ENCODE measurements at regions not wholly inside any gene's neighbourhood (a gene's known extent, or its start where the extent isn't known, plus 50 kb on each side); places are given as distances from the start of the nearest gene placed in this dataset.
"Not testable (repeated sequence)": the region's sequence is repeated elsewhere in the genome, so short reads cannot be mapped to it uniquely, and the experiment has no call there.

- peak; percentile 76 for DNase-seq
Measured at GRCh38 chr6:156687789-156688619, 89.2 kb upstream of the ARID1B start.

GRCh38 chr6:156686995-156687788 lies 90.0 kb upstream of the ARID1B start:
- peak; percentile 89 for DNase-seq

- peak; percentile 93 for DNase-seq
Measured at GRCh38 chr6:156686301-156686994, 90.7 kb upstream of the ARID1B start.

- DNase-seq: peak; percentile 29
Measured at GRCh38 chr6:156685823-156686222, 91.4 kb upstream of the ARID1B start.

GRCh38 chr6:156683821-156684220 lies 93.4 kb upstream of the ARID1B start:
- DNase-seq: no peak

- no peak for DNase-seq
Measured at GRCh38 chr6:156676721-156677120, 100.5 kb upstream of the ARID1B start.

GRCh38 chr6:156674197-156674596 lies 103.0 kb upstream of the ARID1B start:
- no peak for DNase-seq

GRCh38 chr6:156670097-156670496 lies 107.1 kb upstream of the ARID1B start:
- DNase-seq: not testable (repeated sequence)

- DNase-seq: peak; percentile 53
Measured at GRCh38 chr6:156662025-156662445, 115.1 kb upstream of the ARID1B start.

- DNase-seq: no peak
Measured at GRCh38 chr6:156660389-156660788, 116.8 kb upstream of the ARID1B start.

- no peak for DNase-seq
Measured at GRCh38 chr6:156659822-156660198, 117.4 kb upstream of the ARID1B start.

- peak; percentile 32 for DNase-seq
Measured at GRCh38 chr6:156658966-156659821, 118.0 kb upstream of the ARID1B start.

GRCh38 chr6:156658186-156658965 lies 118.8 kb upstream of the ARID1B start:
- DNase-seq: no peak

- DNase-seq: no peak
Measured at GRCh38 chr6:156657296-156657695, 119.9 kb upstream of the ARID1B start.

GRCh38 chr6:156654919-156655918 lies 122.0 kb upstream of the ARID1B start:
- DNase-seq: no peak

- DNase-seq: no peak
Measured at GRCh38 chr6:156652231-156652750, 124.9 kb upstream of the ARID1B start.

GRCh38 chr6:156651486-156651885 lies 125.7 kb upstream of the ARID1B start:
- no peak for DNase-seq

GRCh38 chr6:156650896-156651390 lies 126.2 kb upstream of the ARID1B start:
- no peak for DNase-seq

GRCh38 chr6:156648616-156649015 lies 128.6 kb upstream of the ARID1B start:
- no peak for DNase-seq

- DNase-seq: no peak
Measured at GRCh38 chr6:156647991-156648390, 129.2 kb upstream of the ARID1B start.

All from OCI-M1 (cell line).